K562 (cell line): ENCODE measurements at regions not wholly inside any gene's neighbourhood (a gene's known extent, or its start where the extent isn't known, plus 50 kb on each side); places are given as distances from the start of the nearest gene placed in this dataset.

ENCODE experiments used
- BRD9 ChIP-seq: fragments of 450-650 bp; IDR thresholded peaks from 2 replicates; pipeline ENCODE4 v1.6.1; 2018; ENCODE audit warnings: low read depth; ENCODE audit not compliant: partially characterized antibody
- FOXK1 ChIP-seq: sonication (generic); formaldehyde crosslinking; IDR thresholded peaks from 2 replicates; pipeline ENCODE4 v1.8.0; 2022; ENCODE audit warnings: missing genetic modification reagents, mild to moderate bottlenecking, borderline replicate concordance
- HDAC8 ChIP-seq: fragments of 450-650 bp; IDR thresholded peaks from 2 replicates; pipeline ENCODE4 v1.6.1; 2016; ENCODE audit warnings: mild to moderate bottlenecking, missing genetic modification characterization, moderate library complexity, missing compliant biosample characterization
- JUND ChIP-seq, 2 experiments: IDR thresholded peaks; 2 replicates in 1 of 2; 3 replicates in 1 of 2; pipeline ENCODE4 v1.6.1; 2011; ENCODE audit warnings: borderline replicate concordance in 2 of 2, low read depth in 2 of 2, low read length in 2 of 2, improper control_type of control experiment in 1 of 2, missing biosample characterization in 1 of 2, missing genetic modification characterization in 1 of 2, missing genetic modification reagents in 1 of 2
- KDM1A ChIP-seq, 2 experiments: fragments of 450-650 bp; IDR thresholded peaks; 2 replicates each; pipeline ENCODE4 v1.6.1; 2016; ENCODE audit warnings: mild to moderate bottlenecking in 2 of 2
- MAFG ChIP-seq: fragments of 450-650 bp; conservative IDR thresholded peaks from 2 replicates; pipeline ENCODE4 v1.6.1; 2016; ENCODE audit warnings: missing genetic modification characterization, missing compliant biosample characterization
- MAFK ChIP-seq: IDR thresholded peaks from 2 replicates; pipeline ENCODE4 v1.6.1; 2011; ENCODE audit warnings: low read length, improper control_type of control experiment
- MTF1 ChIP-seq: fragments of 250-450 bp; sonication (Bioruptor Pico); IDR thresholded peaks from 2 replicates; pipeline ENCODE4 v1.9.0; 2021; ENCODE audit warnings: moderate library complexity, mild to moderate bottlenecking, inconsistent platforms, borderline replicate concordance
- NCOR1 ChIP-seq: fragments of 450-650 bp; IDR thresholded peaks from 2 replicates; pipeline ENCODE4 v1.6.1; 2016; ENCODE audit warnings: mild to moderate bottlenecking, moderate library complexity
- NFIC ChIP-seq: fragments of 450-650 bp; IDR thresholded peaks from 2 replicates; pipeline ENCODE4 v1.6.1; 2017; ENCODE audit warnings: mild to moderate bottlenecking, inconsistent platforms
- SAP30 ChIP-seq: fragments of 200-600 bp; sonication (generic); IDR thresholded peaks from 2 replicates; pipeline ENCODE4 v1.6.1; 2012; ENCODE audit warnings: borderline replicate concordance, low read depth, mild to moderate bottlenecking, moderate library complexity, low read length, control low read depth, inconsistent platforms; ENCODE audit not compliant: insufficient read depth, poor library complexity, severe bottlenecking
- SNIP1 ChIP-seq: fragments of 450-650 bp; IDR thresholded peaks from 2 replicates; pipeline ENCODE4 v1.7.1; 2017; ENCODE audit warnings: low read depth, mild to moderate bottlenecking
- TSHZ1 ChIP-seq: fragments of 250-450 bp; sonication (Bioruptor Pico); IDR thresholded peaks from 2 replicates; pipeline ENCODE4 v1.4.0; 2020; ENCODE audit warnings: mild to moderate bottlenecking, moderate library complexity
- ZNF232 ChIP-seq: sonication (generic); formaldehyde crosslinking; IDR thresholded peaks from 2 replicates; pipeline ENCODE4 v1.8.0; 2022; ENCODE audit warnings: mild to moderate bottlenecking, missing genetic modification reagents
- ZNF239 ChIP-seq: fragments of 250-450 bp; sonication (Bioruptor Pico); IDR thresholded peaks from 2 replicates; pipeline ENCODE4 v1.4.0; 2020; ENCODE audit warnings: mild to moderate bottlenecking
- TF ChIP-seq, protein P1 (sequence below): fragments of 450-650 bp; formaldehyde crosslinking; IDR thresholded peaks from 2 replicates; pipeline ENCODE4 v1.4.0; 2022; ENCODE audit warnings: missing genetic modification characterization
- TF ChIP-seq, protein P2 (sequence below): fragments of 450-650 bp; formaldehyde crosslinking; IDR thresholded peaks from 2 replicates; pipeline ENCODE4 v1.4.0; 2020; ENCODE audit warnings: mild to moderate bottlenecking
- TF ChIP-seq, protein P3 (sequence below): fragments of 450-650 bp; IDR thresholded peaks from 2 replicates; pipeline ENCODE4 v1.6.1; 2016; ENCODE audit warnings: missing biosample characterization, missing genetic modification characterization
- TF ChIP-seq, protein P4 (sequence below): fragments of 450-650 bp; IDR thresholded peaks from 2 replicates; pipeline ENCODE4 v1.6.1; 2017; ENCODE audit warnings: antibody characterized with exemption

GRCh38 chr3:20323307-20323927, 137.4 kb upstream of the SGO1 start (continued):
- TF ChIP-seq, protein P1, sequence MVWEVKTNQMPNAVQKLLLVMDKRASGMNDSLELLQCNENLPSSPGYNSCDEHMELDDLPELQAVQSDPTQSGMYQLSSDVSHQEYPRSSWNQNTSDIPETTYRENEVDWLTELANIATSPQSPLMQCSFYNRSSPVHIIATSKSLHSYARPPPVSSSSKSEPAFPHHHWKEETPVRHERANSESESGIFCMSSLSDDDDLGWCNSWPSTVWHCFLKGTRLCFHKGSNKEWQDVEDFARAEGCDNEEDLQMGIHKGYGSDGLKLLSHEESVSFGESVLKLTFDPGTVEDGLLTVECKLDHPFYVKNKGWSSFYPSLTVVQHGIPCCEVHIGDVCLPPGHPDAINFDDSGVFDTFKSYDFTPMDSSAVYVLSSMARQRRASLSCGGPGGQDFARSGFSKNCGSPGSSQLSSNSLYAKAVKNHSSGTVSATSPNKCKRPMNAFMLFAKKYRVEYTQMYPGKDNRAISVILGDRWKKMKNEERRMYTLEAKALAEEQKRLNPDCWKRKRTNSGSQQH (CRISPR knock-in tag), result peak; percentile 94
- TF ChIP-seq, protein P2, sequence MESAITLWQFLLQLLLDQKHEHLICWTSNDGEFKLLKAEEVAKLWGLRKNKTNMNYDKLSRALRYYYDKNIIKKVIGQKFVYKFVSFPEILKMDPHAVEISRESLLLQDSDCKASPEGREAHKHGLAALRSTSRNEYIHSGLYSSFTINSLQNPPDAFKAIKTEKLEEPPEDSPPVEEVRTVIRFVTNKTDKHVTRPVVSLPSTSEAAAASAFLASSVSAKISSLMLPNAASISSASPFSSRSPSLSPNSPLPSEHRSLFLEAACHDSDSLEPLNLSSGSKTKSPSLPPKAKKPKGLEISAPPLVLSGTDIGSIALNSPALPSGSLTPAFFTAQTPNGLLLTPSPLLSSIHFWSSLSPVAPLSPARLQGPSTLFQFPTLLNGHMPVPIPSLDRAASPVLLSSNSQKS (CRISPR knock-in tag), result peak; percentile 86; the same call in 1 of the 2 replicates
- TF ChIP-seq MAFK (no peak), KDM1A (IDR thresholded peaks at IDR 0.05) (peak; percentile 49 to 50; a peak in 3 of 4 replicates), SAP30 (no peak), FOXK1 (CRISPR knock-in tag) (no peak), MAFG (peak; percentile 42; the same call in 1 of the 2 replicates), NCOR1 (peak; percentile 63), NFIC (0 out of 2 replicates have a peak, but pooled peaks have one; percentile 24), HDAC8 (tag) (peak; percentile 95), SNIP1 (0 out of 2 replicates have a peak, but pooled peaks have one; percentile 0), ZNF232 (CRISPR knock-in tag) (no peak), JUND (IDR thresholded peaks at IDR 0.05; ENCODE audit: borderline replicate concordance, low read depth, low read length) (peak; percentile 34; the same call in 1 of the 2 replicates), JUND (tag; IDR thresholded peaks at IDR 0.05; ENCODE audit: borderline replicate concordance, low read depth, low read length) (peak; percentile 95; the same call in 2 of the 3 replicates), ZNF239 (peak; percentile 96), MTF1 (CRISPR knock-in tag) (peak; percentile 94), TSHZ1 (CRISPR knock-in tag) (peak; percentile 85), BRD9 (peak; percentile 68)
- TF ChIP-seq, protein P3, sequence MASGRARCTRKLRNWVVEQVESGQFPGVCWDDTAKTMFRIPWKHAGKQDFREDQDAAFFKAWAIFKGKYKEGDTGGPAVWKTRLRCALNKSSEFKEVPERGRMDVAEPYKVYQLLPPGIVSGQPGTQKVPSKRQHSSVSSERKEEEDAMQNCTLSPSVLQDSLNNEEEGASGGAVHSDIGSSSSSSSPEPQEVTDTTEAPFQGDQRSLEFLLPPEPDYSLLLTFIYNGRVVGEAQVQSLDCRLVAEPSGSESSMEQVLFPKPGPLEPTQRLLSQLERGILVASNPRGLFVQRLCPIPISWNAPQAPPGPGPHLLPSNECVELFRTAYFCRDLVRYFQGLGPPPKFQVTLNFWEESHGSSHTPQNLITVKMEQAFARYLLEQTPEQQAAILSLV (tag), result peak; percentile 89
- TF ChIP-seq, protein P4, sequence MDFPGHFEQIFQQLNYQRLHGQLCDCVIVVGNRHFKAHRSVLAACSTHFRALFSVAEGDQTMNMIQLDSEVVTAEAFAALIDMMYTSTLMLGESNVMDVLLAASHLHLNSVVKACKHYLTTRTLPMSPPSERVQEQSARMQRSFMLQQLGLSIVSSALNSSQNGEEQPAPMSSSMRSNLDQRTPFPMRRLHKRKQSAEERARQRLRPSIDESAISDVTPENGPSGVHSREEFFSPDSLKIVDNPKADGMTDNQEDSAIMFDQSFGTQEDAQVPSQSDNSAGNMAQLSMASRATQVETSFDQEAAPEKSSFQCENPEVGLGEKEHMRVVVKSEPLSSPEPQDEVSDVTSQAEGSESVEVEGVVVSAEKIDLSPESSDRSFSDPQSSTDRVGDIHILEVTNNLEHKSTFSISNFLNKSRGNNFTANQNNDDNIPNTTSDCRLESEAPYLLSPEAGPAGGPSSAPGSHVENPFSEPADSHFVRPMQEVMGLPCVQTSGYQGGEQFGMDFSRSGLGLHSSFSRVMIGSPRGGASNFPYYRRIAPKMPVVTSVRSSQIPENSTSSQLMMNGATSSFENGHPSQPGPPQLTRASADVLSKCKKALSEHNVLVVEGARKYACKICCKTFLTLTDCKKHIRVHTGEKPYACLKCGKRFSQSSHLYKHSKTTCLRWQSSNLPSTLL, result no peak
